NCI-H69 (cell line): ENCODE measurements at regions not wholly inside any gene's neighbourhood (a gene's known extent, or its start where the extent isn't known, plus 50 kb on each side); places are given as distances from the start of the nearest gene placed in this dataset.

Experiments used
- DNase-seq: peaks from one replicate; lab custom pipeline; 2025; lab: John Stamatoyannopoulos, UW

GRCh38 chr1:87165177-87165576 is 163.5 kb upstream of the LMO4 start:
- no peak for DNase-seq

GRCh38 chr1:87167157-87167789 is 161.4 kb upstream of the LMO4 start:
- no peak for DNase-seq

DNA sequence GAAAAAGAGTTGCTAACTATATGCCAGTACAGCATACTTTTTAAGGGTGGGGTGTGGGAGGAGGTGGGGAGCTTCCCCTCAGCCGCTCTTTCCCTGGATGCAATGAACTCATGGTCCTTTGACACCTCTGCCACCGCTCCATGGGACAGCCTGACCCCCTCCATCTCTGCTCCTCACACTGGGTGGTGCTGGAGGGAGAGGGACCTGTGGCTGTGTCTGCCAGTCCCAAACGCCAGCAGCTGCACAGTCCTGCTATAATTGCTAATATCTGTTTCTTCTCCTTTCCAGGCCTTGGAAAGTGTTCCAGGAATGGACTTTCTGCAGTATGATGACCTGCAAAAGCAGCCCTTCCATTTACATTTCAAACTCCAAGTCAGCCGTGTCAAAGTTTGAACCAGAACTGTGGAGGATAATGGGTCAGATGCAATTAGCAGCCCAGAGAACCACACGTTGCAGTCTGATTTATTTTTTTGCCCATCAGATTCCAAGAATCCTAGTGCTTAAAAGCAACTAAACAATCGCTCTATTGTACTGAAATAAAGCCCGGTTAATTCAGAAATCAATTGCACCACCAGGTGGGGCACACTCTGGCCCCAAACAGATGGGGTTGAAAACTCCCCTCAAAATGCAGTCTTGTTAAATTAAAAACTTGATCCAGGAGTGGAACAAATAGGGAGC is 160.7 kb upstream of the LMO4 start:
- no peak for DNase-seq

DNA sequence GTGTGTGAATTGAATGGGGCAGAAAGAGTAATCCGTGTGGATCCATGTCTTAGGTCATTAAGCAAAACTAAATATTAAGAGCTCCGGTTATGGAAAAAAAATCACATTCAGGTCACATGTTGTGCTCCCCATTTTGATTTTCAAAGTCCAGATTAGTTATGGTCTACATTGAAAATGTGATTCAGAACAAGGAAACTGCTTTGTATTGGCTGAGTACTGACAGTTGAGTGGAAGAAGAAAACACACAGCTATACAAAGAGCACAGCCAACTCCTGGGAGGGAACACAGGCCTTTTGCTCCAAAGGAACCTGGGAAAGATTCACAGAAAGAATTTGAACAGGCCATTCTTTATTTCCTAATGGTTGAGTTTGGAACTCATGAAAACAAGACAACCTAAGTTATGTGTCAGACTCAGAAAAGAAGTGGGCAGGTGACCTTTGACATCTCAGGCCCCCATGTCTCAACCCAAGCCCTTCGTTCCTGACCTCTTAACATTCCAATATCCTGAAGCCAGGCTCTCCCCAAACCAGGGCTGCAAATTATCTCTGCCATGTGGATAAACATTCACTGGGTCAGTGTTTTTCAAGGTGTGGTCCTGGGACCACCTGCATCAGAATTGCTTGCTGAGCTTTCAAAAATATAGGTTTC is 159.3 kb upstream of the LMO4 start:
- DNase-seq, result no peak

- DNase-seq, result no peak
These were observed 158.5 kb upstream of the LMO4 start for GRCh38 chr1:87170157-87170556.

DNA sequence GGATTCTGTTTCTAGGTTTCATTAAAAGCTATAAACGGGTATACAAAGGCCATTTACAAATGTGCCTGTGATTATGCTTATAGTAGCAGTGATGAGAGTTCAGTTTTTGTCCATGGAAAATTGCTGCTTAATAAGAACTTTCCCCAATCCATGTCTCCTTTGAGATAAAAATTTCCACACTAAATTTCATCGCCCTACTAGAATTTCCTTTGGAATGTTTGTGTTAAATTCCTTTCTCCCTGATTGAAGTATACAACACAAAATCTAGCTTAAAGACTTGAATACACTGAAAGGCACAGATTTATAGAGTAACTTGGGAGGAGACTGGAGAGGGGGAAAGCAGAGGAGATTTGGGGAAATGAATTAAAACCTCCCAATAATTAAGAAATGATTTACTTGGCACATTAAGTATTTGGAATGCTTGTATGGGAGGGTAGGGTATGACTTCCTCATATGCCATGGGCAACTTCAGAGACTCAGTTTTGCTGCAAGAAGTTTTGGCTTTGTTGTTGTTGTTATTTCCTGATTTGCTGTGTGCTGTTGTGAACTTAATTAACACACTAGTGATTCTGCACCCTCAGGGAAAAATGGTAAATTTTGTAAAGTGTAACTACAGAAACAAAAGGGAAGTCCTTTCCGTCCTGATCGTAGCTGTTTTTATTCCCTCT is 157.6 kb upstream of the LMO4 start:
- DNase-seq, result no peak

DNA sequence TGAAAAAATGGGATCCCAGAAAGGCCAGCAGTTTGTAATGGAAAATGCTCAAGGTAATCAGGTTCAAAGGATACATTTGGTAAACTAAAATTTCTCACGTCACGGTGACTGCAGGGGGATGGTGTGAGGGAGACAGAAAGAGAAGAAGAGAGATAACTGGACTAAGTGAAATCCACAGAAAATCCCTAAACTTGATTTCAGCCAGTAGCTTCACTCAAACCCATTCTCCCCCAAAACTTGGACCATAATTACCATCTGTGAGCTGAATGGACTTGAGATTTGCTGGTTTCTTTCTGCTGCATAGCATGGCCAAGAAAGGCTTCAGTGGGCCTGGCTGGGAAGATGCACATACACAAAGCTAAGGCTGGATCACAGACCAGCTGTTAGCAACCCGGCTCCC is 155.4 kb upstream of the LMO4 start:
- DNase-seq, result no peak

- DNase-seq, result no peak
These were observed 153.9 kb upstream of the LMO4 start for GRCh38 chr1:87174724-87175245.

DNA sequence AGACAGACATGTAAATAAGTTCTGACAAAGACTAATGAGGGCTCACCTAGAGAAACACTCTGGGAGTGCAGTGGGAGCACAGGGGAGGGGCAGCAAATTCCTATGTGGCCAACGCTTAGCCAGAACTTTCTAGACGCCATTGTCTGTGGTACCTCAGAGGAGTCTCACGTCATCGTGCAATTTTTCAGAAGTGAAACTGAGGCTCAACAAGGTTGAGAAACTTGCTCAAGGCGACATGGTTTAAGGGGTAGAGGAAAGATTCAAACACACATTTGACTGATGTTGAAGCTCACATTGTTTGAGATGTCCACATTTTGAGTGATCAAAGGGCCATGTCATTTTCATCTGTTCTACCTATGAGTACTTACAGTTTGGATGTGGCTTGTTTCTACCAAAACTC is 152.6 kb upstream of the LMO4 start:
- no peak for DNase-seq

- no peak for DNase-seq
These were observed 152.2 kb upstream of the LMO4 start for GRCh38 chr1:87176514-87176913.

DNA sequence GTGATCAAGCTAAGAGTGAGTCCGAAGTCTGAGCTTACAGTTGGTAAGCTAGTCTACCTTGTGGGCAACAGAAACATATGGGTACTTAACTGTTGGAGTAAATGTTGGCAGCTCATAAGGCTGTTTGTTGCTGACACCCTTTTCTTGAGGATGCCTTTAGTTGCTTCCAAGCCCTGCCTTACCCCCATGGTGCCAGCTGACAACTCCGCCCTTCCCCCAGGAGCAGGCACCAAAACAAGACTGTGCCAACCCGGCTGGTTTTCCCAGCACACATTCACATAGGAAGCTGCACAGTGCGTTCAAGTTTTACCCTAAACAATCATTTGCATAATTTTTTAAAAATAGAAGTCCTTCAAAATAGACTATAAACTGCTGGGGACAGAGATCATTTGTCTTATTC is 150.2 kb upstream of the LMO4 start:
- no peak for DNase-seq

GRCh38 chr1:87179076-87179810 is 149.4 kb upstream of the LMO4 start:
- no peak for DNase-seq

GRCh38 chr1:87179851-87180519 is 148.7 kb upstream of the LMO4 start:
- peak; percentile 5 for DNase-seq

DNA sequence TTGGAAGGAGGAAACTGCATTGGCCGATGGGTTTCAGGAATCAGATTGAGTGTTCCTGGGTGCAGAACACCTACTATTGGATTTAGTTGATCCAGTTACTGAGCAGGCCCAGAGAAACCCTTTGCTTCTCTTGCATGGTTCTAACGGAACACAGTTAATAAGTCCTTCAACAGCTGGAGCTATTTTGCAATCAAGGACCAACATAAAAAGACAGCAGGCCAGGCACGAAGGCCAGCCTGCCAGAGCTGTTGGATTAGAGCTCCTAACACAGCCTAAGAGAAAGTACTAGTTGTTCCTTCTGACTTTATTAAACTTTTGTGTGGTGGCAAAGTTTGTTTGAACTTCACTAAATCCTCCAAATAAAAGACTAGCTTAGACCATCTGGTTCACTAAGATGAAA is 148.0 kb upstream of the LMO4 start:
- DNase-seq, result no peak

DNA sequence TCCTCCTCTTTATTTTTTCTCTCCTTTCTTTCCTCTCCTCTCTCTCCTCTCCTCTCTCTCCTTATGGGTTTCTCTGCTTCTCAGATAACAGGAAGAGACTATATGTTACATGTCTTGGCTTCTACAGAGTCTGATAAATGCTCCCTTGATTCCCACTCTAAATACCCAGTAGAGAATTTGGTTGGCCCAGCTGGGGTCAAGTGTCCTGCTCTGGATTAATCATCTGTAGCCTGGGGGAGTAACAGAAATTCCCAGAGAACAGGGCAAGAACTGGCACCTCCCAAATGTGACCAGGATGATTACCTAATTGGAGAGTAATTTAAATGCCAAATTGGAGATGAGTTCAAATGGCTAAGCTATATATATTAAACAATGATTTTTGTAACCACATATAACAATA is 146.1 kb upstream of the LMO4 start:
- peak; percentile 11 for DNase-seq

DNA sequence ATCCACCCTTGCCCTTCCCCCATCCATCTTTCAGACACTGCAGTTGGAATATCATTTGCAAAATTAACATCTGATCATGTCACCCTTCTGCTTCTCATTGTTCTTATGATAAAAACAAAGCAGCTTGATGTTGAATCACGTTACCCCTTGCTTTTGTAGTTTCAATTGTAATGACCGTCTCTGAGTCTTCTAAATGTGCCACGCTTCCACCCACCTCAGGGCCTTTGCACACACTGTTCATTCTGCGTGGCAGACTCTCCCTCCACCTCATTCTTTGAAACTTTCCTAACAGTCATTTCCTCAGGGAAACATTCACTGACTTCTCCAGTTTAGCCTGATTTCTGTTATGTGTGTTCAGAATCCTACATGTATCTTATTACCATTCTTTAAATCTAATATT is 143.6 kb upstream of the LMO4 start:
- no peak for DNase-seq

- no peak for DNase-seq
These were observed 142.3 kb upstream of the LMO4 start for GRCh38 chr1:87186346-87186745.

DNA sequence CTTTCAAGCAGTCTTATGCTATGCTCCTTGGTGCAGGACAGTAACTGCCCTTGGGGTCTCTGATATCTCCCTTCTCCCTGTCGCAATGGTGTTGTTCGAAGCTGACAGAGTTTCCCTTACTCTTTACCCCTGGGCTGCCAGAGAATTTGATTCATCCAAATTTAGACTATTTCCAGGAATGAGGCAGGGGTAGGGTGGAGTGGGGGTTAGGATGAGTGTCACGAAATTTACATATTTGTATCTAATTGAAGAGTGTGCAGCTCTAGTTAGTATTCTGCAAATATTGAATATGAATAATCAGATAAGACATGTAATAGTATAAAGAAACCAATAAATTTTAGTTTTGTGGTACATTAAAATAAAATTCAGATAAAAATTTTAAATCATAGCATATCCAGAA is 140.0 kb upstream of the LMO4 start:
- DNase-seq, result no peak

DNA sequence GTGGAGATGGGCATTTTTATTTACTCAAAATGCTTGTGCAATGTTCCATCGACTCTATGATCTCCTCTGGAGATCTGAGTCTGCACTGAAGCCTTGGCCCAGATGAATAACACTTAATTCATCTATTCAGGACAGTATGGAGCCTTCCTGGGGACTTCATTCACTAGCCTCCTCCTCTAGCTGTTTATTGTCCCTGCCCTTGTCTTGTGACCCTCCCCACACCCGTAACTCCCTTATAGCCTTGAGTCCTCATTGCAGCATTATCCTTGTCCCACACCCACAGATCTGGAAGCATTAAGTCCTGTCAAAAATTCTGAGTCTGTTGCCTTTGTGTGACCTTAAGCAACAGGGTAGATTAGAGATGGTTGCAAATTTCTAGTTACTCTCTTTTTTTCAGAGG is 138.3 kb upstream of the LMO4 start:
- DNase-seq, result no peak

DNA sequence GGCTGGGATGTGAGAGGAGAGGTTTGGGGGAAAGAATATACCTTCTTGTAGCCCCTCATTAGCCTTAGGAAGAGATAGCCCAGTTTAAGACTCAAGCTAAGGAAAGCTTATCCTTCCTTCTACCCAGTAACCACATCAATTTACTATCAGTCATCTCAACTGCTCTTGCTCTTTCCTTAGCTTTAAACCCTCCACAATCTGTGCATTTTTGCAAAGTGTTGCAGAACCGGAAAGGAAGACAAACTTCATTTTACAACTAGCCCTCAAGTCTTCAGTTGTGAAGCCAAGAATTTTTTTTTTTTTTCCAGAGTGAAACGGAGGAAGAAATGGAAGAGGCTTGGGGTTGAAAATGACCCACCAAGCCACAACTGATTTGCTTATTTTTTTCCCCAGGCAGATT is 137.0 kb upstream of the LMO4 start:
- DNase-seq, result no peak

DNA sequence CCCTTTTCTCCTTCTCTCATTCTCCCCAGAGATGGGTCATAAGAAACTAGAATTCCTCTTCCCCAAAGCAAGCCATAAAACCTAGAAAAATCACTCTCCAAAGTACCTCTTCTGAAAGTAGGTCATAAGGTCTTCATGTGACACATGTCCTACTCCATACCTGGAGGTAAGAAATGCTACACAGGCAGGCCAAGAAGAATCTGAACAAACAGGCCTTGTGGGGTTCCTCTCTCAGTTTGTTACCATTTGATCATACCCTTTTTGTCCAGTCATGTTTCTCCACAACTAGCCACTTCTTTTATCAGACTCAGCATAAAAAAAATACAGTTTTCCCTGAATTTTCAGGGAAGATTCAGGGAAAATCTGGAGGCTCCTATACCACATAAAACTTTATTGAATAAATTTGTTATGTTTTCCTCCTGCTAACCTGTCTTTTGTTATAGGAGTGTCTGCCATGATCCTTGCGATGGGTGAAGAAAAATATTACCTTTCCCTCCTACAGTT is 134.4 kb upstream of the LMO4 start:
- DNase-seq, result no peak
